B cell (primary cell): ENCODE measurements at regions not wholly inside any gene's neighbourhood (a gene's known extent, or its start where the extent isn't known, plus 50 kb on each side); places are given as distances from the start of the nearest gene placed in this dataset.

ENCODE experiments used
- CTCF ChIP-seq: fragments of 200-600 bp; IDR thresholded peaks from one replicate; pipeline ENCODE4 v1.8.0; 2022; ENCODE audit warnings: antibody characterized with exemption, mild to moderate bottlenecking
- EZH2 ChIP-seq: IDR thresholded peaks from 2 replicates; pipeline ENCODE4 v1.6.1; 2012; ENCODE audit warnings: borderline replicate concordance, low read depth, mild to moderate bottlenecking, moderate library complexity, low read length; ENCODE audit not compliant: insufficient read depth, poor library complexity, severe bottlenecking

GRCh38 chr18:68034296-68034695, 517.8 kb upstream of the DSEL start:
- TF ChIP-seq CTCF (no peak), EZH2 (no peak)
